HepG2 (cell line): ENCODE measurements at regions not wholly inside any gene's neighbourhood (a gene's known extent, or its start where the extent isn't known, plus 50 kb on each side); places are given as distances from the start of the nearest gene placed in this dataset.
"Not testable (repeated sequence)": the region's sequence is repeated elsewhere in the genome, so short reads cannot be mapped to it uniquely, and the experiment has no call there.

Experiments used
- ATAC-seq: fragments of 200-7000 bp; cut with Tn5 transposase; 3 replicates; pipeline ENCODE4 v1.9.1; 2020; ENCODE audit warnings: mild to moderate bottlenecking, moderate library complexity
- BruUV-seq: library from RNA; stranded (reverse); fragments of 400-500 nt; replicated peaks from 2 replicates; lab custom pipeline; 2021; lab: Mats Ljungman, UMichigan
- CTCF ChIA-PET: fragments of 300-600 bp; formaldehyde crosslinking; extraction: SDS; loops from one replicate; lab custom pipeline; 2021; ENCODE audit warnings: low total read pairs, inconsistent platforms, low intra/inter-chr PET ratio; lab: Yijun Ruan, JAX
- POLR2A ChIA-PET: fragments of 350-600 bp; sonication (Branson Sonifier 250); formaldehyde crosslinking; loops from one replicate; lab custom pipeline; 2020; ENCODE audit warnings: antibody characterized with exemption, inconsistent platforms; lab: Yijun Ruan, JAX
- DNase-seq: peaks from one replicate; pipeline ENCODE4 v3.0.0-alpha.2; 2015; ENCODE audit warnings: low spot score
- FAIRE-seq: peaks from 3 replicates; lab custom pipeline; 2011; peaks lifted over from hg19 to GRCh38; lab: Jason Lieb, UNC
- H2AFZ ChIP-seq: one replicate; pipeline ENCODE4 v1.6.1; 2011; ENCODE audit warnings: low read length, inconsistent platforms
- H3K27ac ChIP-seq: fragments of 300-600 bp; 3 replicates; pipeline ENCODE4 v1.8.0; 2011; ENCODE audit warnings: mixed run types, mild to moderate bottlenecking, mixed read lengths, low read length, inconsistent platforms; ENCODE audit not compliant: insufficient read depth; ENCODE audit errors: extremely low read length
- H3K27me3 ChIP-seq, 2 experiments: fragments of 200-600 bp in 1 of 2; 2 replicates in 1 of 2; 3 replicates in 1 of 2; pipeline versions ENCODE4 v1.6.0 to v1.8.0; 2011; ENCODE audit warnings: low read length in 2 of 2, mild to moderate bottlenecking in 2 of 2, moderate library complexity in 2 of 2, inconsistent platforms in 1 of 2; ENCODE audit not compliant: insufficient read depth in 2 of 2, control insufficient read depth in 1 of 2
- H3K36me3 ChIP-seq, 2 experiments: fragments of 200-600 bp in 1 of 2; replicated peaks in 1 of 2; 2 replicates in 1 of 2; 3 replicates in 1 of 2; pipeline versions ENCODE4 v1.5.1 to v1.8.0; 2011; ENCODE audit warnings: low read length in 2 of 2, inconsistent platforms in 1 of 2; ENCODE audit not compliant: insufficient read depth in 2 of 2, control insufficient read depth in 1 of 2
- H3K4me1 ChIP-seq: 2 replicates; pipeline ENCODE4 v1.5.1; 2012; ENCODE audit warnings: low read length, inconsistent platforms; ENCODE audit not compliant: insufficient read depth
- H3K4me2 ChIP-seq: 2 replicates; pipeline ENCODE4 v1.6.0; 2011; ENCODE audit warnings: low read depth, low read length, inconsistent platforms
- H3K4me3 ChIP-seq, 3 experiments: fragments of 200-600 bp in 1 of 3; sonication (generic), shearing (Covaris generic) in 1 of 3; replicated peaks in 1 of 3; 2 replicates each; pipeline ENCODE4 v1.5.1; 2011 to 2016; ENCODE audit warnings: low read length in 3 of 3, inconsistent platforms in 2 of 3, low read depth in 2 of 3, mild to moderate bottlenecking in 2 of 3, control low read depth in 1 of 3, mixed read lengths in 1 of 3; ENCODE audit not compliant: insufficient read depth in 1 of 3
- H3K79me2 ChIP-seq: one replicate; pipeline ENCODE4 v1.6.1; 2011; ENCODE audit warnings: low read length, inconsistent platforms; ENCODE audit not compliant: insufficient read depth
- H3K9ac ChIP-seq: 2 replicates; pipeline ENCODE4 v1.6.0; 2011; ENCODE audit warnings: mild to moderate bottlenecking, low read depth, low read length, inconsistent platforms; ENCODE audit not compliant: insufficient read depth
- H3K9me3 ChIP-seq: 2 replicates; pipeline ENCODE4 v1.5.1; 2012; ENCODE audit warnings: mild to moderate bottlenecking, low read length
- H4K20me1 ChIP-seq: 2 replicates; pipeline ENCODE4 v1.6.0; 2011; ENCODE audit warnings: inconsistent platforms, mild to moderate bottlenecking, low read length, moderate library complexity; ENCODE audit not compliant: insufficient read depth
- WGBS: methylation state at CpG from one replicate; pipeline ENCODE4 v1.1.6; 2017; ENCODE audit warnings: low lambda C conversion rate; 5-methylcytosine and 5-hydroxymethylcytosine counted together
- in situ Hi-C: cut with HindIII; loops from 2 replicates; pipeline ENCODE4 v1.10.0; 2017; ENCODE audit warnings: low pct_unique_long_range_greater_than_20kb; ENCODE audit not compliant: extremely low pct_ligation_motif_present
- intact Hi-C: fragments of 100-400 bp; cut with micrococcal nuclease; formaldehyde crosslinking; loops from one replicate; pipeline ENCODE4 v1.10.0; 2022; ENCODE audit not compliant: unreplicated experiment

GRCh38 chr7:51389216-51389812 is 72.7 kb upstream of the COBL start:
- intact Hi-C loops, H3K36me3 ChIP-seq, in situ Hi-C loops, H3K9me3 ChIP-seq, H3K9ac ChIP-seq, ATAC-seq, DNase-seq, POLR2A ChIA-PET, H4K20me1 ChIP-seq, FAIRE-seq, H3K4me3 ChIP-seq, H2AFZ ChIP-seq, H3K4me2 ChIP-seq, H3K27ac ChIP-seq, CTCF ChIA-PET, H3K4me1 ChIP-seq, H3K27me3 ChIP-seq, BruUV-seq, H3K79me2 ChIP-seq: not testable (repeated sequence)
- WGBS = 88% methylated on average over 9 of the region's 22 CpGs

GRCh38 chr7:51388241-51388640 is 71.6 kb upstream of the COBL start:
- intact Hi-C loops, H3K27me3 ChIP-seq, H3K79me2 ChIP-seq, H3K9me3 ChIP-seq, H3K27ac ChIP-seq, H3K36me3 ChIP-seq, ATAC-seq, H3K4me3 ChIP-seq, H3K4me2 ChIP-seq, H3K4me1 ChIP-seq, H2AFZ ChIP-seq, H4K20me1 ChIP-seq, FAIRE-seq, POLR2A ChIA-PET, CTCF ChIA-PET, H3K9ac ChIP-seq, in situ Hi-C loops, DNase-seq, BruUV-seq: not testable (repeated sequence)
- 91% methylated on average over 6 of the region's 16 CpGs for WGBS
